Fibroblast of skin of right biceps (primary cell): ENCODE measurements at regions not wholly inside any gene's neighbourhood (a gene's known extent, or its start where the extent isn't known, plus 50 kb on each side); places are given as distances from the start of the nearest gene placed in this dataset.

Experiments used
- DNase-seq: peaks from one replicate; pipeline ENCODE4 v3.0.0-alpha.2; 2013

- no peak for DNase-seq
These were observed 120.2 kb downstream of the TENT4A start for GRCh38 chr5:6833406-6833805.

- no peak for DNase-seq
These were observed 123.9 kb downstream of the TENT4A start for GRCh38 chr5:6837095-6837494.

GRCh38 chr5:6837519-6838110 lies 124.4 kb downstream of the TENT4A start:
- peak; percentile 3 for DNase-seq

- DNase-seq, result no peak
These were observed 125.5 kb downstream of the TENT4A start for GRCh38 chr5:6838736-6839135.

- DNase-seq, result no peak
These were observed 127.0 kb downstream of the TENT4A start for GRCh38 chr5:6840136-6840793.

- no peak for DNase-seq
These were observed 130.1 kb downstream of the TENT4A start for GRCh38 chr5:6843335-6843734.

- no peak for DNase-seq
These were observed 130.6 kb downstream of the TENT4A start for GRCh38 chr5:6843821-6844220.

GRCh38 chr5:6845856-6846255 lies 132.6 kb downstream of the TENT4A start:
- no peak for DNase-seq

- DNase-seq, result no peak
These were observed 134.6 kb downstream of the TENT4A start for GRCh38 chr5:6847870-6848269.

GRCh38 chr5:6849316-6850105 lies 136.3 kb downstream of the TENT4A start:
- no peak for DNase-seq

- DNase-seq, result no peak
These were observed 136.8 kb downstream of the TENT4A start for GRCh38 chr5:6850106-6850432.

GRCh38 chr5:6856653-6857052 lies 143.4 kb downstream of the TENT4A start:
- no peak for DNase-seq

GRCh38 chr5:6858419-6858818 lies 145.2 kb downstream of the TENT4A start:
- DNase-seq, result no peak

GRCh38 chr5:6859023-6859422 lies 145.8 kb downstream of the TENT4A start:
- DNase-seq, result no peak

- no peak for DNase-seq
These were observed 146.9 kb downstream of the TENT4A start for GRCh38 chr5:6859951-6860638.

GRCh38 chr5:6861036-6861435 lies 147.8 kb downstream of the TENT4A start:
- no peak for DNase-seq

GRCh38 chr5:6861667-6862066 lies 148.4 kb downstream of the TENT4A start:
- DNase-seq, result no peak

- no peak for DNase-seq
These were observed 149.1 kb downstream of the TENT4A start for GRCh38 chr5:6862306-6862705.

- DNase-seq, result no peak
These were observed 154.5 kb downstream of the TENT4A start for GRCh38 chr5:6867712-6868111.

GRCh38 chr5:6868171-6868570 lies 154.9 kb downstream of the TENT4A start:
- DNase-seq, result no peak

- no peak for DNase-seq
These were observed 155.5 kb downstream of the TENT4A start for GRCh38 chr5:6868575-6869215.

- DNase-seq, result no peak
These were observed 156.4 kb downstream of the TENT4A start for GRCh38 chr5:6869677-6870076.
